ENCODE measurements at regions not wholly inside any gene's neighbourhood (a gene's known extent, or its start where the extent isn't known, plus 50 kb on each side); places are given as distances from the start of the nearest gene placed in this dataset.

DNA sequence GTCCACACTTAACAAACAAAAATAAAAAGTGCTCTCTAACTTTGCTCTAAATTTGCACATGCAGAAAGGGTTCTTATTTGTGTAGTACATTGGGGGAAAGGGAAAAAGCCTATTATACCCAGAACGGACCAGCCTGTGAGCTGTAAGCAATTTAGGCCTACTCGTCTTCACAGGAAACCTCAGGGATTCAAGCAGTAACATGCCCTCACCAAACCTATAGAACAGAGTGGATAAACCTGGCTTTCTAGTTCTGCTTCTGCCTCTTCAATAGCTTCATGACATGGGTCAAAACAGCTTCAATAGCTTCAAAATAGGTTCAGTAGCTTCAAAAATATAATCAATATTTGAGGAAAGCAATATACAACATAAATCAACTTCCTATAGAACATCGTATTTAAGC lies 163.7 kb downstream of the ARL4A start:
- H3K4me3 ChIP-seq (ENCODE audit: control insufficient read depth, low read depth, low read length): no peak overlapping the region
- no peak for DNase-seq (ENCODE audit: low read depth)
- TF ChIP-seq, protein P1, sequence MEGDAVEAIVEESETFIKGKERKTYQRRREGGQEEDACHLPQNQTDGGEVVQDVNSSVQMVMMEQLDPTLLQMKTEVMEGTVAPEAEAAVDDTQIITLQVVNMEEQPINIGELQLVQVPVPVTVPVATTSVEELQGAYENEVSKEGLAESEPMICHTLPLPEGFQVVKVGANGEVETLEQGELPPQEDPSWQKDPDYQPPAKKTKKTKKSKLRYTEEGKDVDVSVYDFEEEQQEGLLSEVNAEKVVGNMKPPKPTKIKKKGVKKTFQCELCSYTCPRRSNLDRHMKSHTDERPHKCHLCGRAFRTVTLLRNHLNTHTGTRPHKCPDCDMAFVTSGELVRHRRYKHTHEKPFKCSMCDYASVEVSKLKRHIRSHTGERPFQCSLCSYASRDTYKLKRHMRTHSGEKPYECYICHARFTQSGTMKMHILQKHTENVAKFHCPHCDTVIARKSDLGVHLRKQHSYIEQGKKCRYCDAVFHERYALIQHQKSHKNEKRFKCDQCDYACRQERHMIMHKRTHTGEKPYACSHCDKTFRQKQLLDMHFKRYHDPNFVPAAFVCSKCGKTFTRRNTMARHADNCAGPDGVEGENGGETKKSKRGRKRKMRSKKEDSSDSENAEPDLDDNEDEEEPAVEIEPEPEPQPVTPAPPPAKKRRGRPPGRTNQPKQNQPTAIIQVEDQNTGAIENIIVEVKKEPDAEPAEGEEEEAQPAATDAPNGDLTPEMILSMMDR (IDR thresholded peaks at IDR 0.05; ENCODE audit: control insufficient read depth, insufficient read depth, low read depth, low read length, missing control alignments): no peak

DNA sequence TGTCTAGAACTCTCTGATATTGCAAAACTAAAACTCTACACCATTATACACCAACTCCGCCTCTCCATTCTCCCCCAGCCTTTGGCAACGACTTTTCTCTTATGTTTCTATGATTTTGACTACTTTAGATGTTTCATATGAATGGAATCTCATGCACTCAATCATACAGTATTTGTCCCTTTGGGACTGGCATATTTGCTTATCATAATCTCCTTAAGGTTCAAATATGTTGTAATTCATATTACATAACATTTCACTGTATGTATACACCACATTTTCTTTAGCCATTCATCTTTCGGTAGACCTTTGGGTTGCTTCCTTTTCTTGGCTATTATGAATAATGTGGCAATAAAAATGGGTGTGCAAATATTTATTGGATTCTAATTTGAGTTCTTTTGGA lies 164.4 kb downstream of the ARL4A start:
- DNase-seq (ENCODE audit: low read depth): no peak
- H3K4me3 ChIP-seq (ENCODE audit: control insufficient read depth, low read depth, low read length): no peak overlapping the region
- TF ChIP-seq, protein P1 (IDR thresholded peaks at IDR 0.05; ENCODE audit: control insufficient read depth, insufficient read depth, low read depth, low read length, missing control alignments): no peak

DNA sequence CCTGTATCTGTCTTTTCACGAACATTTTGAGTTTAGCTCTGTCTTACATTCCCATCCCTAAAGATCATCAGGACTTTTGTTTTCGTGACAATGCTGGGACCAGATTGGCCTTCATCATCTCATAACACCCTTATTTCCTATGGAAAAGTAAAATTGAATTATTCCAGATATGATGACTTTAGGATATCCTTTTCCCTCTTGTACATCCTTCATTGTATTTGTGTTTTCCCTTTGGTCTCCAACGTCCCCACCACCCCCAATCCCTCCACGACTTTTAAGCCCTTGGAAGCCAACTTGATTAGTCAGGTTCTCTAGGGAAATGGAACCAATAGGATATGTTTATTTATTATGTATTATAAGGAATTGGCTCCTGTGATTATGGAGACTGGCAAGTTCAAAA lies 167.6 kb downstream of the ARL4A start:
- TF ChIP-seq, protein P1 (IDR thresholded peaks at IDR 0.05; ENCODE audit: control insufficient read depth, insufficient read depth, low read depth, low read length, missing control alignments): no peak
- no peak overlapping the region for H3K4me3 ChIP-seq (ENCODE audit: control insufficient read depth, low read depth, low read length)
- DNase-seq (ENCODE audit: low read depth): no peak

DNA sequence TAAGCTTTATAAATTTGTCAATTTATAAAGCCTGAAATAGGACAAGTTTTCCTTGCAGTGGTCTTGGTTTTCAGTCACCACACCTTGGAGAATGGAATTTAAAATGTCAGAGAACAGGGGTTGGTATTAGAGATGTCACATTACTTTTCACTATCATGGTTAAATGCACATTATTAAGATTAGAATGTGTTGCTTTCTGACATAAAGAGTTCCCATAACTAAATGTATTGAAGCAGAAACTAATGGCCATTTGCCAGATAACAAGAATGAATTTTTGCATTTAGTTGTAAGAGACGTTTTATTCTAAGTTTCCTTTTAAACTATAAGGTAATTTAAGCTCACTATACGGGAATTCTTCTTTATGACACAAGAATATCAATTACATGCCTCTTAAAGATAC lies 172.3 kb downstream of the ARL4A start:
- no peak for DNase-seq (ENCODE audit: low read depth)
- TF ChIP-seq, protein P1 (IDR thresholded peaks at IDR 0.05; ENCODE audit: control insufficient read depth, insufficient read depth, low read depth, low read length, missing control alignments): no peak

DNA sequence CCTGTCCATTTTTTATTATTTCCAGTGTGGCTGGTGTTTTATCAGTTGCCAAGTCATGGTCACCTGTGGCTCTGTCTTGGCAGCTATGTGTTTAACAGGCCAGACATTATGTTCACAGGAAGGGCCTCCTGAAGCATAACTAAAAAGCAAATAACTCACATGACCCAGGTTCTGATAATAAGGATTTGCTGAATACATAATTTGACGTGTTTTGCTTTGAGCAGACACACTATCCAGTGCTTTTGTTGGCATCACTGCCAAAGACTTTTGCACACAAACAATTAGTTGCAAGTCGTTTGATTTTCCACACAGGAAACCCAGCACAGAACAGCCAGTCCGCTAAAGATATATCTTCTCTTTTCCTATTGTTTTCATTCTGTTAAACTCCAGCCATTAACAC lies 173.6 kb downstream of the ARL4A start:
- DNase-seq (ENCODE audit: low read depth): no peak
- no peak overlapping the region for H3K4me3 ChIP-seq (ENCODE audit: control insufficient read depth, low read depth, low read length)
- TF ChIP-seq, protein P1 (IDR thresholded peaks at IDR 0.05; ENCODE audit: control insufficient read depth, insufficient read depth, low read depth, low read length, missing control alignments): no peak

More for the DNA sequence above, 172.3 kb downstream of the ARL4A start:
- H3K4me3 ChIP-seq (ENCODE audit: control insufficient read depth, low read depth, low read length): no peak overlapping the region

DNA sequence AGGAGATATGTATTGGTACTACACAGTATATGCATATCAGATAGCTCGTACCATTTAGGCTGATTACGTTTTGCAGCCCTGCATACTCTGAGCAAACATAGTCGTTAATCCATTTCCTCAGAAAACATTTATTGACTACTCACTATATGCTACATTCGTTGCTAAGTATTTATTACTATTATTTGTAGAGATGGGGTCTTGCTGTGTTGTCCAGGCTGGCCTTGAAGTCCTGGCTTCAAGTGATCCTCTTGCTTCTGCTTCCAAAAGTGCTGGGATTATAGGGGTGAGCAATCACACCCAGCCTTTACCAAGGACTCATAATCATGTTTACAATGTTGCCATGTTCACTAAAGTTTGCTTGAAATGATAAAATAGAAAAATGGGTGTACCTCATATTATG lies 174.7 kb downstream of the ARL4A start:
- DNase-seq (ENCODE audit: low read depth): no peak
- TF ChIP-seq, protein P1 (IDR thresholded peaks at IDR 0.05; ENCODE audit: control insufficient read depth, insufficient read depth, low read depth, low read length, missing control alignments): no peak
- no peak overlapping the region for H3K4me3 ChIP-seq (ENCODE audit: control insufficient read depth, low read depth, low read length)

DNA sequence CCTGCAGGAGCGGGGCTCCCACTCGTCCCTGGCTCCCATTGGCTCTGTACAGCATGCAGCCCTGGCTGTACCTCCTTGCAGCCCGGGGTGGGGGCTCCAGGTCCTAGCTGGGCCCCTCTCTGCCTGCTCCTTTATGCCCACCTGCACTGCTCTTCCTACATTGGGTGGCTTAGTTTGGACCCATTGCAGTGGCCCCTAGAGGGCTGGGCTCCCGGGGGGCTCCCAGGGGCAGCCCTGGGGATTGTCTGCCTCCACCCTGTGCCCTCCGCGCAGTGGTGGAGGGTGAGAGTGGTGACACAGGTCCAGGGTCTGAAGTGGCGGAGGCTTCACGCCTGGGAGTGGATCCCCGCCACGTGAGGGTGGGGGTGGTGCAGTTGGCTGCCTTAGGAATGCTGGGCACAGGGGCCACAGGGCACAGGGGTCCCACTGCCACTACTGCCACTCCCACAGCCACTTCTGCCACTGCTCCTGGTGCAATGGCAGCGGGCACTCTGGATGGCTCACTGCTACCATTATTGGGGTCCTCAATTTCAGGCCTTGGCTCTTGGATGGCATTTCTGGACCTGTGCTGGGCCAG lies 177.1 kb downstream of the ARL4A start:
- TF ChIP-seq, protein P1 (IDR thresholded peaks at IDR 0.05; ENCODE audit: control insufficient read depth, insufficient read depth, low read depth, low read length, missing control alignments): no peak
- H3K4me3 ChIP-seq (ENCODE audit: control insufficient read depth, low read depth, low read length): no peak overlapping the region
- no peak for DNase-seq (ENCODE audit: low read depth)

Measured in AG09309 (cell line).